ENCODE measurements at regions not wholly inside any gene's neighbourhood (a gene's known extent, or its start where the extent isn't known, plus 50 kb on each side); places are given as distances from the start of the nearest gene placed in this dataset.
"Not testable (repeated sequence)": the region's sequence is repeated elsewhere in the genome, so short reads cannot be mapped to it uniquely, and the experiment has no call there.

- DNase-seq, result no peak
These were observed 148.6 kb downstream of the CYP26A1 start for GRCh38 chr10:93222211-93222754.

GRCh38 chr10:93222876-93223275, 149.2 kb downstream of the CYP26A1 start:
- DNase-seq, result no peak

GRCh38 chr10:93223336-93223735, 149.6 kb downstream of the CYP26A1 start:
- DNase-seq, result no peak

- no peak for DNase-seq
These were observed 150.5 kb downstream of the CYP26A1 start for GRCh38 chr10:93224005-93224779.

- no peak for DNase-seq
These were observed 152.2 kb downstream of the CYP26A1 start for GRCh38 chr10:93225938-93226337.

GRCh38 chr10:93226619-93227018, 152.9 kb downstream of the CYP26A1 start:
- DNase-seq, result no peak

GRCh38 chr10:93230596-93230995, 156.9 kb downstream of the CYP26A1 start:
- DNase-seq, result not testable (repeated sequence)

GRCh38 chr10:93232159-93232558, 158.5 kb downstream of the CYP26A1 start:
- DNase-seq, result not testable (repeated sequence)

- DNase-seq, result not testable (repeated sequence)
These were observed 161.2 kb downstream of the CYP26A1 start for GRCh38 chr10:93234940-93235339.

- no peak for DNase-seq
These were observed 162.0 kb downstream of the CYP26A1 start for GRCh38 chr10:93235686-93236085.

GRCh38 chr10:93236393-93237040, 162.8 kb downstream of the CYP26A1 start:
- DNase-seq, result no peak

- DNase-seq, result no peak
These were observed 171.5 kb downstream of the CYP26A1 start for GRCh38 chr10:93245147-93245546.

GRCh38 chr10:93245779-93246178, 172.1 kb downstream of the CYP26A1 start:
- no peak for DNase-seq

GRCh38 chr10:93248583-93249227, 175.0 kb downstream of the CYP26A1 start:
- no peak for DNase-seq

GRCh38 chr10:93250010-93250409, 176.3 kb downstream of the CYP26A1 start:
- DNase-seq, result no peak

GRCh38 chr10:93254180-93254853, 180.6 kb downstream of the CYP26A1 start:
- no peak for DNase-seq

GRCh38 chr10:93255546-93255945, 181.9 kb downstream of the CYP26A1 start:
- no peak for DNase-seq
